H1 (cell line): ENCODE measurements at regions not wholly inside any gene's neighbourhood (a gene's known extent, or its start where the extent isn't known, plus 50 kb on each side); places are given as distances from the start of the nearest gene placed in this dataset.

Source experiments
- EZH2 ChIP-seq: fragments of 200-600 bp; sonication (generic); IDR thresholded peaks from 2 replicates; pipeline ENCODE4 v1.7.1; 2012; ENCODE audit warnings: low read depth, mild to moderate bottlenecking, moderate library complexity, low read length, inconsistent platforms; ENCODE audit not compliant: severe bottlenecking
- POLR2A ChIP-seq, 2 experiments: IDR thresholded peaks; 1 replicate in 1 of 2; 2 replicates in 1 of 2; pipeline ENCODE4 v1.6.1; 2011; ENCODE audit warnings: low read depth in 2 of 2, low read length in 2 of 2, mild to moderate bottlenecking in 2 of 2; ENCODE audit errors: control extremely low read depth in 1 of 2

GRCh38 chr3:42012383-42012934, 50.6 kb upstream of the ULK4 start (continued):
- TF ChIP-seq POLR2A (IDR thresholded peaks at IDR 0.05; ENCODE audit: control extremely low read depth in 1 of 2, low read depth in 2 of 2, low read length in 2 of 2) (no peak), EZH2 (no peak)
